GM21576 (cell line): ENCODE measurements at regions not wholly inside any gene's neighbourhood (a gene's known extent, or its start where the extent isn't known, plus 50 kb on each side); places are given as distances from the start of the nearest gene placed in this dataset.
"Not testable (repeated sequence)": the region's sequence is repeated elsewhere in the genome, so short reads cannot be mapped to it uniquely, and the experiment has no call there.

Experiments used
- ATAC-seq: cut with Tn5 transposase; IDR thresholded peaks from one replicate; pipeline ENCODE4 v1.9.1; 2021; ENCODE audit warnings: mild to moderate bottlenecking, moderate library complexity; ENCODE audit not compliant: unreplicated experiment

GRCh38 chr9:102032614-102033013 is 294.2 kb upstream of the GRIN3A start:
- no peak for ATAC-seq

- no peak for ATAC-seq
These were observed 262.5 kb upstream of the GRIN3A start for GRCh38 chr9:102000956-102001355.

- no peak for ATAC-seq
These were observed 261.0 kb upstream of the GRIN3A start for GRCh38 chr9:101999441-101999840.

GRCh38 chr9:101995231-101995630 is 256.8 kb upstream of the GRIN3A start:
- no peak for ATAC-seq

- no peak for ATAC-seq
These were observed 255.3 kb upstream of the GRIN3A start for GRCh38 chr9:101993771-101994170.

GRCh38 chr9:101991926-101992325 is 253.5 kb upstream of the GRIN3A start:
- ATAC-seq, result no peak

- peak; percentile 68 for ATAC-seq
These were observed 239.3 kb upstream of the GRIN3A start for GRCh38 chr9:101977614-101978210.

GRCh38 chr9:101970609-101971008 is 232.2 kb upstream of the GRIN3A start:
- no peak for ATAC-seq

GRCh38 chr9:101968392-101968791 is 229.9 kb upstream of the GRIN3A start:
- ATAC-seq, result no peak

GRCh38 chr9:101966691-101967090 is 228.2 kb upstream of the GRIN3A start:
- no peak for ATAC-seq

- no peak for ATAC-seq
These were observed 219.3 kb upstream of the GRIN3A start for GRCh38 chr9:101957705-101958104.

GRCh38 chr9:101951598-101951997 is 213.2 kb upstream of the GRIN3A start:
- no peak for ATAC-seq

- ATAC-seq, result no peak
These were observed 193.3 kb upstream of the GRIN3A start for GRCh38 chr9:101931756-101932155.

- ATAC-seq, result no peak
These were observed 192.3 kb upstream of the GRIN3A start for GRCh38 chr9:101930783-101931182.

GRCh38 chr9:101925498-101925897 is 187.1 kb upstream of the GRIN3A start:
- no peak for ATAC-seq

- ATAC-seq, result no peak
These were observed 185.0 kb upstream of the GRIN3A start for GRCh38 chr9:101923451-101923850.

GRCh38 chr9:101916948-101917347 is 178.5 kb upstream of the GRIN3A start:
- ATAC-seq, result not testable (repeated sequence)

- no peak for ATAC-seq
These were observed 177.0 kb upstream of the GRIN3A start for GRCh38 chr9:101915482-101915881.

GRCh38 chr9:101912698-101913097 is 174.3 kb upstream of the GRIN3A start:
- no peak for ATAC-seq

- no peak for ATAC-seq
These were observed 169.0 kb upstream of the GRIN3A start for GRCh38 chr9:101907466-101907865.

GRCh38 chr9:101904845-101905244 is 166.4 kb upstream of the GRIN3A start:
- ATAC-seq, result no peak

- no peak for ATAC-seq
These were observed 163.6 kb upstream of the GRIN3A start for GRCh38 chr9:101902051-101902450.

- ATAC-seq, result no peak
These were observed 158.7 kb upstream of the GRIN3A start for GRCh38 chr9:101897196-101897595.
